ENCODE measurements at regions not wholly inside any gene's neighbourhood (a gene's known extent, or its start where the extent isn't known, plus 50 kb on each side); places are given as distances from the start of the nearest gene placed in this dataset.

- intact Hi-C loops (cut with DNase I) = no loop called here
- no peak for DNase-seq
- no peak for TF ChIP-seq POLR2A (IDR thresholded peaks at IDR 0.05)
- TF ChIP-seq CTCF (IDR thresholded peaks at IDR 0.05) = no peak
- H3K27me3 ChIP-seq = no peaks in the 10 kb centered on the region
- H3K27ac ChIP-seq = no peak overlapping the region
- H3K36me3 ChIP-seq (replicated peaks in 1 of 2) = no peaks in the 10 kb centered on the region
- no peak overlapping the region for H3K4me3 ChIP-seq
- H3K4me1 ChIP-seq (replicated peaks in 1 of 2) = no peaks in the 10 kb centered on the region
- 61 to 72% (median 67%) methylated on average over 6 of the region's 6 CpGs for WGBS, 4 donors
- no peaks in the 10 kb centered on the region for H3K9me3 ChIP-seq (replicated peaks in 1 of 3)
These were observed 228.0 kb downstream of the TLE4 start for GRCh38 chr9:79799691-79800335.

- H3K27me3 ChIP-seq = no peaks in the 10 kb centered on the region
- DNase-seq = no peak
- H3K4me1 ChIP-seq (replicated peaks in 1 of 2) = no peaks in the 10 kb centered on the region
- intact Hi-C loops (cut with DNase I) = no loop called here
- no peak overlapping the region for H3K27ac ChIP-seq
- no peaks in the 10 kb centered on the region for H3K9me3 ChIP-seq (replicated peaks in 1 of 3)
- H3K36me3 ChIP-seq (replicated peaks in 1 of 2) = no peaks in the 10 kb centered on the region
- TF ChIP-seq POLR2A (IDR thresholded peaks at IDR 0.05) (no peak), CTCF (IDR thresholded peaks at IDR 0.05) (no peak)
- 80 to 92% (median 91%) methylated on average over 3 of the region's 3 CpGs for WGBS, 4 donors
- H3K4me3 ChIP-seq = no peak overlapping the region
These were observed 226.7 kb downstream of the TLE4 start for GRCh38 chr9:79798450-79798849.

GRCh38 chr9:79796411-79796810 is 224.6 kb downstream of the TLE4 start:
- Histone ChIP-seq H3K27ac (no peak overlapping the region), H3K4me3 (no peak overlapping the region), H3K36me3 (replicated peaks in 1 of 2) (no peaks in the 10 kb centered on the region), H3K27me3 (no peaks in the 10 kb centered on the region), H3K4me1 (replicated peaks in 1 of 2) (no peaks in the 10 kb centered on the region), H3K9me3 (replicated peaks in 1 of 3) (no peaks in the 10 kb centered on the region)
- no peak for DNase-seq
- intact Hi-C loops (cut with DNase I) = no loop called here
- 75 to 93% (median 81%) methylated on average over 3 of the region's 3 CpGs for WGBS, 4 donors
- no peak for TF ChIP-seq CTCF (IDR thresholded peaks at IDR 0.05)
- TF ChIP-seq POLR2A (IDR thresholded peaks at IDR 0.05) = no peak

GRCh38 chr9:79788662-79789061 is 216.9 kb downstream of the TLE4 start:
- WGBS, 4 donors = 73 to 87% (median 81%) methylated on average over 1 of the region's 1 CpG
- TF ChIP-seq POLR2A (IDR thresholded peaks at IDR 0.05) (no peak), CTCF (IDR thresholded peaks at IDR 0.05) (no peak)

More at GRCh38 chr9:79788662-79789061, 216.9 kb downstream of the TLE4 start:
- no peaks in the 10 kb centered on the region for H3K27me3 ChIP-seq
- no peaks in the 10 kb centered on the region for H3K9me3 ChIP-seq (replicated peaks in 1 of 3)
- no peaks in the 10 kb centered on the region for H3K4me1 ChIP-seq (replicated peaks in 1 of 2)
- no peaks in the 10 kb centered on the region for H3K36me3 ChIP-seq (replicated peaks in 1 of 2)
- no peak overlapping the region for H3K27ac ChIP-seq
- intact Hi-C loops (cut with DNase I) = no loop called here
- DNase-seq = no peak
- no peak overlapping the region for H3K4me3 ChIP-seq

All from adrenal gland (tissue), 9 donors.